HK-2 (cell line): ENCODE measurements at regions not wholly inside any gene's neighbourhood (a gene's known extent, or its start where the extent isn't known, plus 50 kb on each side); places are given as distances from the start of the nearest gene placed in this dataset.

ENCODE experiments used
- DNase-seq: peaks from one replicate; pipeline ENCODE4 v3.0.0-alpha.2; 2018; ENCODE audit not compliant: unreplicated experiment

DNA sequence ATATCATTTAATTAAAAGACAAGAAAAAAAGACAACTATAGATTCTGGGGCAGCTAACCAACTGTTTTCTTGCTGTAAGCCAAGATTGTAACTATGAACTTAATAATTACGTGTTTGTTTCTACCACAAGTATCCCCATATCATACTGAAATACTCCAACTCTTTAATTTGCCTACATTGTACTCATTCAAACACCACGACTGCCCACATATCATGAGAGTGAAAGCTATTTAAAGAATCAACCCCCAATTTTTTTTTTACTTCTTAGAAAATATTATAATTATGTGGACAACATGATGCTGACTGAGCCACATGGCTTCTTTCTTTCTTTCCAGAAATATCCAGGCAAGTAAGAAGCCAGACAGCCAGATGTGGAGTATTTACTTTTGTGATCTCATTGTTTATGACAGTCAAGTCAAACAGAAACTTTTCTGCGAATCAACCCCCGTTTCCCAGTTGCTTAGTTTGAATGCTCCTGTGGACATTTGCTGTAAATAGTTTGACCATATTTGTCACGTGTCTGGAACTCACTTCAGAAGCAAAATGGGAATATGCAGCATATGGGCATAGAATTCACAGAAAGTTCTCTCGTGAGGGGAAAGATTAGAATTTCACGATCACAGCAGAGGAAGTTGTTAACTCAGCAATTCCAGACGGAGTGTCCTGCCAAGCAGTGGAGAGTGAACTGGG is 126.8 kb upstream of the PSMD7 start:
- DNase-seq, result no peak

DNA sequence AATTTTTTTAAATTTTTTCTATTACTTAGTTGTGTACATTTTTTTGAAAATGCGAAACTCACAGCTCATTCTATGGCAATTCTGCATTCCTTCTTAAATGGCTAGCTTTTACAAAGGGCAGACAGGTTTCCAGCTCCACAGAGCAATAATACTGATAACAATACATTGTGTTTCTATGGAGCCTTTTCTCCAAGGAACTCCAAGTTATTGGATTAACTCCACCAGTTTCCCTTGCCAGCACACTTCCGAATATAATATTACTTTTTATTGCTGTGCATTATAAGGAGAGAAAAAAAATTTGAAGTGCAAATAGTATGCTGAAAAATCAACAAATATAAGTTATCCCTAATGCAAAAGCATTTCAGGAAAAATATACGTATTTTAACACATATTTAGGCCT is 127.5 kb upstream of the PSMD7 start:
- no peak for DNase-seq

DNA sequence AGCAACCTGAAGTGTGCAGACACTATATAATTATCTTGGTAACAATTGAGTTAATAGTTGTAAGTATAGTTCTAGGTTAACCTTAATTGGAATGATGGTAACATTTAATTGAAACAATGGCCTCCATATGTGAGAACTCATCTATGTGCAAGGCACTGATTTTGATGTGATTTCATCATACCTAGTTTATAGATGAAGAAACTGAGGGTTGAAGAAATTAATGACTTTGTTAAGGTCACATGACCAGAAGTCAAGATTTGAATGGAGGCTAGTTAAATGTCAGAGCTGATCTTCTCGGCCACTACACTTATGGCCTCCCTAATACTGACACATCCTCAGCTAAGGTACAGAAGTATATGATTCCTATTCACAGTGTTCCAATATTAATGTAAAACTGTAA is 128.2 kb upstream of the PSMD7 start:
- no peak for DNase-seq

DNA sequence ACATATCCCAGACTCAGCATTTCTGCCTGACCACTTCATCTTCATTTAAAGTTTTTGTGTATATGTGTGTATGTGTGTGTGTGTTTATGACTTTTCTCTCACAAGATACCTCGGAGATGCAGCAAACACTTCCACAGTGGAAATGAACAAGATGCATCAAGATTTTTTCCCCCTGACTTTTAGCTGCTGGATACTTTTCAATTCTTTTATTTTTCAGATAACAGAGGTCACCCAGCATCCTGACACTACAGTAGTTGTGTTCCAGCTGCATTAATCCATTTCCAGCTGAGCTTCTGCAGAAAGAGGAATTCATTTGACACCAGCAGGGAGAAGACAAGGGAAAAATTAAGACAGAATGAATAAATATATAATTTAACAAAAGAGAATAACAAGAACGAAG is 130.2 kb upstream of the PSMD7 start:
- no peak for DNase-seq

DNA sequence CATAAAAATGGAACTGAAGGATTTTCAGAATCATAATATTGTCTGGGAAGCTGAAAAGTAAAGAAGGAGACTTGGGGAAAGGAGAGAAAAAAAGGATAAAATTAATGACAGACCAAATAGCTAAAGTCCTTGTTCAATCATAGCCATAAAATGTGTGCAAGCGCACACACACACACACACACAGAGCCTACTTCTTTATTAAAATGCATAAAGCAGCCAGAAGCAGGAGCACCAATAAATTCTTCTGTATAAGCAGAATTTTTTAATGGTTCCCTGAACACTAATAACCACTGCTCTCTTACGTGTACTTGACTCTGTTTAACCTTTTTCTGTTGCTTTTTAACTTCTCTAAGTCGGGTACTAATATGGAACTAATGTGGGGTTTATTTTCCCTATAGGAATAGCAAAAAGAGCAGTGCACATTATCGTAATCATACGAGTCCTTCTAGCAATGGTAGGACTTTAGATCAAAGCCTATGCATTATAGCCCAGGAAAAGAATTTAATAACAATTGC is 131.0 kb upstream of the PSMD7 start:
- DNase-seq, result no peak

DNA sequence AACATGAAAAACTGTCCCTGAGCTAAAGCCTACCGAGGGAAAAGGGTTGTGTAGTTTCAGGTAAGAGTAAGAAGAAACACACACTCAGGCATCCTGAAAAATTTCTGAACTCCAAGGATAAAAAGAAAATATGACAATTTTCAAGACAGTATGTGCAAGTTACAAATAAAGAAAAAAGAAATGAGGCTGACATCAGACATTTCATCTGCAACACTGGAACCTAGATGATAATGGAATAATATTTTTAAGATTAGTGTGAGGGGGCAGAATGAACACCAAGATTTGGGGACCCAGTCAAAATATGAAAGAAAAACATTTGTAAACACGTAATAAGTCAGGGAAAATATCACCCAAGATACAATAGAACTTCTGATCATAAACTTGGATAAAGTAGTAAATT is 135.9 kb upstream of the PSMD7 start:
- DNase-seq, result no peak

DNA sequence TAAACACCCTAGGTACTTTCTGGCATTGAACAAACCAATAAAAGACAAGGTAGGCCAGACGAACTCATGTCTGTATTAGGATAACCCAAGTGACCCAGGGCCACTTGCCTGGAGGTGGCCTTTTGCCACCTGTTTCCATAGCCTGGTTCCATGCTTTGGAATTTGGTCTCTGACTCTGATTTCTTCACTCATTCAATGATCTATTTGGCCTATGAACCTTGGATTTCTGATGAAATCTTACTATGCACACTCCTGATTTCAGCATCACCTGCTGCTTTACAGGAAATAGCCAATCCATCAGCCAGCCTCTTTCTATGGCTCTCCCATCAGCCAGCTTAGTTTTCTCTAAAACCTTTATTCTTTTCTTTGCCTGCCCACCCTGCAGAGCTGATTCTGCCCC is 142.8 kb upstream of the PSMD7 start:
- DNase-seq, result no peak

DNA sequence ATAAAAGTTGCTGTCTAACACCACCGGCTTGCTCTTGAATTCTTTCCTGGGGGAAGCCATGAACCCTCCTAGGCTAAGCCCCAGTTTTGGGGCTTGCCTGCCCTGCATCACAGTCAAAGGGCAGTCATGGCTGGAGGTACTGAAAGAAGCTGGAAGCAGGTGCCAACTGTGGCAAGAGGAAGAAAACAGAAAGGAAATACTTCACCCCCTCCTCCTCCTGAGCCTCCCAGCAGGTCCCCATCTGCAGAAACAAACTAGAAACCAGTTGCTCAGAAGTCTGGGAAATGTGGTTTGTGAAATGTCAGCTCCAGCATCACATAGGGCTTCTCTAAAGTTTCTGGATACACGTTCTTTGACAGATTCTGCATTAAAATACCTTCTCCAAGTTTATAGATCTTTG is 150.0 kb upstream of the PSMD7 start:
- DNase-seq, result no peak

DNA sequence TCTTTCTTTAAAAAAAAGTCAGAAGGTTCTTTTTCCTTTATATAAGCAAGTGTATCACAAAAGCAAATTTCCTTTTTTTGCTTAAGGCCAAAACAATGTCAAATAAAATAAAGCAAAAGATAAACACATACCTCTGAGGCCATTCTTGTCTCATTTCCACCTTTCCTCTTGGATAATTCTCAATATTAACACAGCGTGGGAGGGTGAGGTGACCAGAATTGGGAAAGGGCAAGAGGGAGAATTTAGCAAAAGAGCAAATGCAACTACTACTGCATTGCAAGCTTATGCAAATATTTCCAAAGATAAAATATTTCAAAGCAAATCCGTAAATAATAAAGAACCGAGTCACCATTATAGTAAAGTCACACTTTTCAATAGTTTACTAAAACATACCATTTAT is 153.4 kb upstream of the PSMD7 start:
- DNase-seq, result no peak

DNA sequence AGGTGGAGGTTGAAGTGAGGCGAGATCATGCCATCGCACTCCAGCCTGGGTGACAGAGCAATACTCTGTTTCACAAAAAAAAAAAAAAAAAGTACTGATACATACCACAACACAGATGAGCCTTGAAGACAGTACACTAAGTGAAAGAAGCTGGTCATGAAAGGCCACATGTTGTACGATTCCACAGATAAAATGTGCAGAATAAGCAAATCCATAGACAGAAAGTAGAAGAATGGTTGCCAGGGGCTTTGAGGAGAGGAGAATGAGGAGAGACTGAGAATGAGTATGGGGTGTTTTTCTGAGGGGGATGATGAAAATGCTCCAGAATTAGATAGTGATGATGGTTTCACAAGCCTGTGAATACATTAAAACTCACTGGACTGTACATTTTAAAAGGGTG is 155.6 kb upstream of the PSMD7 start:
- no peak for DNase-seq

DNA sequence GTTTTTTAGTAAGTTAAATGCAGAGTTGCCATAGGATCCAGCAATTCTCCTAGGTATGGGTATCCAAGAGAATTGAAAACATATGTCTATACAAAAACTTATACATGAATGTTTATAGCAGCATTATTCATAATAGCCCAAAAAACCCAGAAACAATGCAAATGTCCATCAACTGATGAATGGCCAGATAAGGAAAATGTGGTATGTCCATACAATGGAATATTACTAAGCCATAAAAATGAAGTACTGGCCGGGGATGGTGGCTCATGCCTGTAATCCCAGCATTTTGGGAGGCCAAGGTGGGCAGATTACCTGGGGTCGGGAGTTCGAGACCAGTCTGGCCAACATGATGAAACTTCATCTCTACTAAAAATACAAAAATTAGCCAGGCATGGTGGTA is 156.1 kb upstream of the PSMD7 start:
- no peak for DNase-seq

DNA sequence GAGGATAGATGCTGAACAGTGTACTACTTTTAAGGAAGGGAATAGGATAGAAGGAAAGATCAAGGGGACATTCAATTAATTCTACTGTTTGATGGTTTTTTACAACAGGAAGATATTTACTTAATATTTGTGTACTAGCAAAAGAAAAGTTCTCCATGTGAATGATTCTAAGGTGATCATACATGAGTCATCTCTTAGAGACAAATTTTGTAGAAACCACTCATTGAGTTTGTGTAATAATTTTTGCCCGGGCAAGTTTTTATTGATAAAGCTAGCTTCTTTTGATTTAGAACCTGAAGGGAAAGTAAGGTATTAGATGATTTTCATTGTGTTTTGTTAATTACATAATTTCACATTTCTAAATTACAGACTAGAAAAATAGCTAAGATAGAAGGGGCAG is 172.8 kb upstream of the PSMD7 start:
- no peak for DNase-seq

DNA sequence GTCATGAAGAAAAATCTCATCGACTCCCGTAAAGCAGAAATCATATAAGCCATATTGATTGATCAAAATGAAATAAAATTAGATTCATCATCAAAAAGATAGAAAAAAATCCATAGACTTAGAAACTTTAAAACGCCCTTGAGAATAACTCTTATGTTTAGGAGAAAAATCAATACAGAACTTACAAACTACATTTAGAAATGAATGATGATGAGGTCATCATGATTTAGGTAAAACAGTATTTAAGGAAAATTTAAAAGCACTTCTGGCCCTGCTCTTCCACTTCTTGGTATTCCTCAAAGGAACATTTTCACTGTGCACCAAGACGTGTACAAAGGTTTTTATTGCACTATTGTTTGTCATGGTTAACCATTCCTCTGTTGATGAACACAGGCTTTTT is 173.4 kb upstream of the PSMD7 start:
- DNase-seq, result no peak

DNA sequence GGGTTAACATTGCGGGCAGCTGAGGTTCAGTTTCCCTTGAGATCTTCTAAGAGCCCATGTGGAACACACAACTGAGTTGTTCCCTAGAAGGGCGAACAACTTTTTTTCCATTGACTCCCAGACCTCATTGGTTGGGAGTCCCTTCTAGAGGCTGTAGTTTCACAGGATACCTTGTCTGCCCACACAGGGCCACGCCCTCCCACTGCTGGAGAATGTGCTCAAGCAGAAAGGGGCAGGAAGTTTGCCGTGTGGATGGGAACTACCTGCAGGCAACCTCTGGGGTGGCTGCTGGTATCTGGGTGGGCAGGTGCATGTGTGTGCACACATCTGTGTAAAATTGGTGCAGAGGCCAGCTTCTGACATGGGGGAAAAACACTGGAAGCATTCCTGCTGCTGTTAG is 178.8 kb upstream of the PSMD7 start:
- no peak for DNase-seq

DNA sequence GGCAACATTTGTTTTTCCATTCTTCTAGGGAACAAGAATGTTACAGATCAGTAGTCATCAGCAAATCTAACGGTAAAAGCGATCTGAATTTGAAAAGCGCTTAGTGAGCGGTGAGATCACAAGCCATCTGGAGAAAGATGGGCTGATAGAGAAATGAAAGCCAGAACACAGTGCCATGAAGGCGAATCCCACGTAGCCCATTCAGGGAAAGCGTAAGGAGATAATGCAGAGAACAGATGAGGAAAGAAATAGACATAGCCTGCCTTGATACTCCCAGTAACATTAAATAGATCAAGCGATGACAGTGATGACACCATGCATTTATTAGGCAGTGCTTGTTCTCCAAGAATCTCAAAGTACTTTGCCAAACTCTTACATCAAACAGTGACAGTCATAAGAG is 183.1 kb upstream of the PSMD7 start:
- no peak for DNase-seq

DNA sequence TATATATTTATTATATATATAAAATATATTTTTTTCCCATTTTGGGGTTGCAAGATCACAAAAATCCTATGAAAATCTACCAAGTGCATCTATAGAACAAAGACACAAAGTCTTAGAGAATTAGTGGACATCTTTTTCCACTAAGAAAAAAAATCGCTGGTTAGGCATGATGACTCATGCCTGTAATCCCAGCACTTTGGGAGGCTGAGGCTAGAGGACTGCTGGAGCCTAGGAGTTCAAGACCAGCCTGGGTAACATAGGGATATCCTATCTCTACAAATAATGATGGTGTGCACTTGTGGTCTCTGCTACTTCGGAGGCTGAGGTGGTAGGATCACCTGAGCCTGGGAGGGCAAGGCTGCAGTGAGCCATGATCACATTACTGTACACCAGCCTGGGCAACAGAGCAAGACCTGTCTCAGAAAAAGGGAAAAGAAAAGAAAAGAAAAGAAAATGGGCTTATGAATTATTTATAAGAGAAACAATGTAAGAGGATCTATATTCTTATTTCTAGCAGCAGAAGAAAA is 185.1 kb upstream of the PSMD7 start:
- no peak for DNase-seq

DNA sequence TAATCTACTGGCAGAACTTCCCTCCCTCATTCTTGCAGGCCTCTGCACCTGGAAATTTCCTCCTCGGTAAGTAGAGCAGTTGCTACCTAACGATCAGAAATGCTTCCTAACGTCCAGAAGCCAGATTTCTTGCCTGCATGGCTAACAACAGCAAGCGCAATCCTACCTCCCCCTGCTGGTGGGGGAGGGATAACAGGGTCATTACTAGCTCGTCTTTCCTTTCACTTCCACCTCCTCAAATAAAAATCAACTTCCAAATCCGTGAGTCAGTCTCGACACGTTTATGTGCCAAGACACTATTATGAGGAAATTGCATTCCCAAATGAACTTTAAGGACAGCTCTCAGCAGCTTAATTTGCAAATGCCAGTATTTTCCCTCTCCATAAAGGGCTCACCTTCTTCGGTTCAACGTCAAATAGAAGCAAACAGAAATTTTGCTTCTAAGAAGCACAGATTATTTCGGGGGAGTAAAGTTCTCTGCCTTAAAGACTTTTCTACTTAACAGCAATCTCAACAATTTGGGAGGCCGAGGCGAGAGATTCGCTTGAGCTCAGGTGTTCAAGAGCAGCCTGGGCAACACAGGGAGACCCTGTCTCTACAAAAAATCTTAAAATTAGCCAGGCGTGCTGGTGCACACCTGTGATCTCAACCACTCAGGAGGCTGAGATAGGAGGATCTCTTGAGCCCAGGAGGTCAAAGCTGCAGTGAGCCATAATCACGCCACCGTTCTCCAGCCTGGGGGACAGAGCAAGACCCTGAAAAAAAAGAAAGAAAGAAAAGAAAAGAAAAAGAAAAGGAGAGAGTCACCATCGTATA is 188.6 kb upstream of the PSMD7 start:
- peak; percentile 28 for DNase-seq

DNA sequence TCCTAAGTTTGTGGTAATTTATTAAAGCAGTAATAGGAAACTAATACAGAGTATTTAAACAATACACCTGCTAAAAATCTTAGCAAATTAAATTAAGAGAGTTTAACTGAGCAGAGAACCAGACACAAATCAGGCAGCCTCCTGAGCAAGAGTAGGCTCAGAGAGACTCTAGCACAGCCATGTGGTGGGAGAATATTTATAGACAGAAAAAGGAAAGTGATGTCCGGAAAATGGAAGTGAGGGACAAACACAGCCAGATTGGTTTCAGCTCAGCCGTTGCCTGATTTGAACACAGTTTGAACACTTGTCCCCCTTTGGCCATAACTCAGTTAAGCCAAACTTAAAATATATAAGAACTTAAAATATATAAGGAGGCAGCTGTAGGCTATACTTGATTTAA is 192.6 kb upstream of the PSMD7 start:
- no peak for DNase-seq

DNA sequence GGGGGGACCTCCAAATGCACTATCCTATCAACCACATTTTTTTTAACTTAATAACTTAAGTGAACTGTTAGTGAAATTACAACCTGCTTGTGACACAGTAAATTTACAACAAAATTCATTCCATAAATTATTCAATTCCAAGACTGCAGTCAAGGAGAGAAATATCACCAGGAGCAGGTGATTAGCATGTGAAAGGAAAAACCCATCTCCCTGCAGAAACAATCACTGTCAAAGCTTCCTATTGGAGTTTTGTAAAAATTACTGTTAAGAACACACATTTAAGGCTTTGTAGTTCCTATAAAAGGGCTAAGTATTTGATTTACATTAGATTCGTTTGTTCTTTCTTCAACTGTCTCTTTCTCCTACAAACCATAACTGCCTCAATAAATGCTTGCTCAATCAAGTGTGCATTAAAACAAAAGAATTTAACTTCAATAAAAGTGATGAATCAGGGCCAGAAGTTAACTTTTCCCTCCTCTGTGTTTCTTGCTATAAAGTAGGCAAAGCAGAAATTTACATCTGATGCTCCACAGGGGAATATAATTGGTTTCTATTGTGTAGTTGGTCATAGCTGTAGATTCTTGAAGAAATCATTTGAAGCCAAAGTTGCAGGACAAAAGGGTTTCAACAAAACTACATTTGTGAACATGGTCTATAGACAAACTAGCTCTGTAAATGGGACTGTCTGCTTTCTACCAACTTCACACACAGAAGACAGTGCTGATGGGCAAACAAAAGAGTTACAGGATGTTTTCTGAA is 195.1 kb upstream of the PSMD7 start:
- no peak for DNase-seq

DNA sequence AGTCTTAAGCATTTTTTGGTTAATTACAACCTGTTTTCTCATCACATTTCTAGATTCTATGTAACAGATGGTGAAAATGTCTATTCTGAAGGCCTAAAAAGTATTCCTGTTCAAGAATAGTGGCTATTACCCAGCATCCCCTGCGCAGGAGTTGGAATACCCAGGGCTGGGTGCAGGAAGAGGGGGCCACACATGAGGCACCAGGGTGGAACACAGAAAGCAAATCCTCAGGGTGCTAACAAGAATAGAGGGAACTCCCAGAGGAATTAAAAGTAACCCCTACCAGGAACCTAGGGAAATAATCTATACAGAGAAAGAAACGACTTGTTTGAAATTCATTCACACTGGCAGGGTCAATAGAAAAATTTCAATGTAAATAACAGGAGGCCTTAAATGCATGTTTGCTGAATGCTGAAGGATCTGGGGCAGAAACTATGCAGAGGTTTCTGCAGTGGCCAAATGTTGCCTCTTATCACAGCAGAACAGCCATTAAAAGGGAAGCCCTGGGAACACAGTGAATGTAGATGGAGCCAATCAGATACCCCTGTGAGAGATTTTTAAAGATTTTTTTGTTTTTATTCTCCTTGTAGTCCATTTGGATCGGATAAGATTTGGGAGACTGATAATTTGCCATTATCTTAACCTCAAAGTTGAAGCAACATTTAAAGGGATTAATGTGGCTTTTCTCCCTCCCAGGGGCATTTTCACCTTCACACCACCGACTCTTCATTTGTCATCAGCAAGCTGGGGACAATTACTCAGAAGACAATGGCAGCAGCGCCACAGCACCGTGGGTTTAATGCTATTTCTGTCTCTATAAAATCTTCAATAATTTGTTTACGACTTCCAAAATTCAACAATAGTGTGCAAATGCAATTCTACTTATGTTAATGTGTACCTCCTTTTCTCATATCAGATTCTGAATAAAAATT is 196.0 kb upstream of the PSMD7 start:
- DNase-seq, result no peak

DNA sequence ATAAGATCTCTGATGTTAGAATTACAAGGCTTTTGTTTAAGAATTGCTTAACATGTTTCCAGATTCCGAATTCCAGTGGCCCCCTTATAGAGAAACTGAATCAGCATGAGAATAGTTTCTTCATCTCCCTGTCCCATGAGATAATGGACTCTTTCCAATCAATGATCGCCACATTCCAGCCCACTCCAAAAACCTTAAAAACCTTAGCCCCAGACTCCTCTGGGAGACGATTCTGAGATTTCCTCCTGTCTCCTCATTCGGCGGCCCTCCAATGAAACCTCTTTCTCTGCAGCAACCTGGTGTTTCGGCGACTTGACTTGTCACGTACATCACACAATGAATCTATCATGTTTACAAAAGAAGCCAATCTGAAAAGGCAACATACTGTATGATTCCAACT is 197.1 kb upstream of the PSMD7 start:
- no peak for DNase-seq
